Keratinocyte (primary cell): ENCODE measurements at regions not wholly inside any gene's neighbourhood (a gene's known extent, or its start where the extent isn't known, plus 50 kb on each side); places are given as distances from the start of the nearest gene placed in this dataset.

Experiments
- DNase-seq: peaks from one replicate; pipeline ENCODE4 v3.0.0-alpha.2; 2011; ENCODE audit warnings: low read depth, missing footprints, low spot score
- FAIRE-seq: peaks from 2 replicates; lab custom pipeline; 2011; peaks lifted over from hg19 to GRCh38; lab: Jason Lieb, UNC
- H2AFZ ChIP-seq: 2 replicates; pipeline ENCODE4 v1.6.0; 2012; ENCODE audit warnings: low read length, control low read depth, inconsistent platforms; ENCODE audit not compliant: control insufficient read depth
- H3K27ac ChIP-seq: 2 replicates; pipeline ENCODE4 v1.5.1; 2011; ENCODE audit warnings: low read length; ENCODE audit not compliant: control insufficient read depth, insufficient read depth
- H3K27me3 ChIP-seq: 3 replicates; pipeline ENCODE4 v1.6.0; 2011; ENCODE audit warnings: low read length; ENCODE audit not compliant: control insufficient read depth, insufficient read depth; ENCODE audit errors: extremely low read depth
- H3K36me3 ChIP-seq, 2 experiments: 2 replicates in 1 of 2; 3 replicates in 1 of 2; pipeline ENCODE4 v1.5.1; 2011; ENCODE audit warnings: low read length in 2 of 2, mild to moderate bottlenecking in 1 of 2; ENCODE audit not compliant: control insufficient read depth in 2 of 2, insufficient read depth in 2 of 2; ENCODE audit errors: extremely low read depth in 1 of 2
- H3K4me1 ChIP-seq: 3 replicates; pipeline ENCODE4 v1.5.1; 2011; ENCODE audit warnings: low read length; ENCODE audit not compliant: control insufficient read depth, insufficient read depth; ENCODE audit errors: extremely low read depth
- H3K4me2 ChIP-seq: 3 replicates; pipeline ENCODE4 v1.6.0; 2011; ENCODE audit warnings: low read depth, low read length; ENCODE audit not compliant: control insufficient read depth, insufficient read depth; ENCODE audit errors: extremely low read depth
- H3K4me3 ChIP-seq, 3 experiments: fragments of 200-600 bp in 1 of 3; sonication (generic) in 1 of 3; 2 replicates in 2 of 3; 3 replicates in 1 of 3; pipeline ENCODE4 v1.5.1; 2011 to 2016; ENCODE audit warnings: low read length in 3 of 3, mild to moderate bottlenecking in 3 of 3, control low read depth in 2 of 3, inconsistent platforms in 1 of 3, low read depth in 1 of 3, mixed read lengths in 1 of 3, mixed run types in 1 of 3, moderate library complexity in 1 of 3; ENCODE audit not compliant: control insufficient read depth in 2 of 3, insufficient read depth in 2 of 3; ENCODE audit errors: extremely low read depth in 1 of 3
- H3K79me2 ChIP-seq: 2 replicates; pipeline ENCODE4 v1.6.0; 2012; ENCODE audit warnings: low read length; ENCODE audit not compliant: control insufficient read depth, insufficient read depth
- H3K9ac ChIP-seq: 3 replicates; pipeline ENCODE4 v1.6.0; 2011; ENCODE audit warnings: low read length; ENCODE audit not compliant: control insufficient read depth, insufficient read depth; ENCODE audit errors: extremely low read depth
- H3K9me1 ChIP-seq: 3 replicates; pipeline ENCODE4 v1.6.0; 2011; ENCODE audit warnings: low read length; ENCODE audit not compliant: control insufficient read depth, insufficient read depth; ENCODE audit errors: extremely low read depth
- H3K9me3 ChIP-seq: 2 replicates; pipeline ENCODE4 v1.5.1; 2012; ENCODE audit warnings: low read depth, low read length; ENCODE audit not compliant: control insufficient read depth
- H4K20me1 ChIP-seq: 3 replicates; pipeline ENCODE4 v1.6.0; 2011; ENCODE audit warnings: low read length; ENCODE audit not compliant: control insufficient read depth, insufficient read depth; ENCODE audit errors: extremely low read depth
- CTCF ChIP-seq, 3 experiments: IDR thresholded peaks in 1 of 3; conservative IDR thresholded peaks in 1 of 3; optimal IDR thresholded peaks in 1 of 3; 2 replicates in 2 of 3; 3 replicates in 1 of 3; pipeline versions ENCODE3 to v1.5.1; 2011; ENCODE audit warnings: low read length in 3 of 3, mild to moderate bottlenecking in 3 of 3, moderate library complexity in 2 of 3, control low read depth in 1 of 3, inconsistent platforms in 1 of 3; ENCODE audit not compliant: insufficient read depth in 2 of 3; ENCODE audit errors: extremely low read depth in 1 of 3
- EZH2 ChIP-seq: IDR thresholded peaks from one replicate; pipeline ENCODE4 v1.6.1; 2012; ENCODE audit warnings: inconsistent platforms, mild to moderate bottlenecking, low read length, moderate library complexity
- dilution Hi-C: fragments of 300-500 bp; cut with MboI; formaldehyde crosslinking; loops from one replicate; pipeline ENCODE4 v1.7.0; 2020; ENCODE audit warnings: low sequenced_read_pairs; ENCODE audit not compliant: extremely low pct_ligation_motif_present

- H3K9me3 ChIP-seq = no peaks in the 10 kb centered on the region
- H3K79me2 ChIP-seq = no peaks in the 10 kb centered on the region
- TF ChIP-seq EZH2 (no peak), CTCF (optimal IDR thresholded peaks at IDR 0.05 in 1 of 3, IDR thresholded peaks at IDR 0.05 in 1 of 3, conservative IDR thresholded peaks at IDR 0.05 in 1 of 3; ENCODE audit: extremely low read depth in 1 of 3, insufficient read depth in 2 of 3, low read length in 3 of 3) (peak in 1 of 3 experiments; percentile 19)
- peak overlapping the region; percentile 11 for H3K4me2 ChIP-seq
- H3K27ac ChIP-seq = no peak overlapping the region
- H4K20me1 ChIP-seq = no peaks in the 10 kb centered on the region
- no peak for DNase-seq
- peaks cover 8% of the 10 kb centered on the region for H3K27me3 ChIP-seq
- dilution Hi-C loops = no loop called here
- H3K9me1 ChIP-seq = no peaks in the 10 kb centered on the region
- H3K9ac ChIP-seq = no peak overlapping the region
- FAIRE-seq = no peak
- H3K4me1 ChIP-seq = peaks cover 39% of the 10 kb centered on the region
- no peaks in the 10 kb centered on the region for H3K36me3 ChIP-seq
- H3K4me3 ChIP-seq = no peak overlapping the region
- H2AFZ ChIP-seq = no peak overlapping the region
These were observed 200.0 kb downstream of the AUH start for GRCh38 chr9:91161465-91162300.

GRCh38 chr9:91162311-91162710 is 199.4 kb downstream of the AUH start:
- DNase-seq (no peak), FAIRE-seq (peak; percentile 78)
- dilution Hi-C loops = no loop called here
- Histone ChIP-seq H3K27me3 (peaks cover 8% of the 10 kb centered on the region), H3K79me2 (no peaks in the 10 kb centered on the region), H3K27ac (no peak overlapping the region), H2AFZ (no peak overlapping the region), H3K4me2 (peak overlapping the region; percentile 11), H3K9me3 (no peaks in the 10 kb centered on the region), H3K36me3 (no peaks in the 10 kb centered on the region), H3K9me1 (no peaks in the 10 kb centered on the region), H3K9ac (no peak overlapping the region), H3K4me3 (no peak overlapping the region), H3K4me1 (peaks cover 39% of the 10 kb centered on the region), H4K20me1 (no peaks in the 10 kb centered on the region)
- TF ChIP-seq EZH2 = no peak
- TF ChIP-seq CTCF (optimal IDR thresholded peaks at IDR 0.05 in 1 of 3, IDR thresholded peaks at IDR 0.05 in 1 of 3, conservative IDR thresholded peaks at IDR 0.05 in 1 of 3; ENCODE audit: extremely low read depth in 1 of 3, insufficient read depth in 2 of 3, low read length in 3 of 3) = no peak
